Stimulated activated CD4-positive, alpha-beta T cell treated with anti-CD3 and anti-CD28 coated beads, TNF-alpha, amount 100 ng/mL, for 48 hours (primary cell): ENCODE measurements at regions not wholly inside any gene's neighbourhood (a gene's known extent, or its start where the extent isn't known, plus 50 kb on each side); places are given as distances from the start of the nearest gene placed in this dataset.

Experiments used
- DNase-seq, 3 donors: peaks; one replicate each; pipeline ENCODE4 v3.0.0-alpha.2; 2020; ENCODE audit warnings: low read depth in 3 of 3

DNA sequence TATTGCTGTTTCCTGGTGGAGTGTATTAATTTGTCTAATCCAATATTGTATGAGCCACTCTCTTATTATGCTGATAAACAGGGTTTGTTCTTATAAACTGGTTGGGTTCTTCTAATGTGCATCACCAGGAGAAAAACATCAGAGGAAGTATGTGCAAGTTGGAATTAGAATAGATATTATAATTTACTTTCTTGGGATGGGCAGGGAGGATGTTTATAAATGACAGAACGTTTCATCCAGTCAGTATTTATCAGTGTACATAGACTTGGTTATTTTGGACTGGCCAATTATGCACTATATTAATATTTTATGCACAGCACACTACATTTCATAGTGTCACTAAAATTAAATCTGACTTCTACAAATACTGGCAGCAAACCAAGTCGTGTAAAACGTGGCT is 495.8 kb downstream of the PSAT1 start:
- no peak for DNase-seq

DNA sequence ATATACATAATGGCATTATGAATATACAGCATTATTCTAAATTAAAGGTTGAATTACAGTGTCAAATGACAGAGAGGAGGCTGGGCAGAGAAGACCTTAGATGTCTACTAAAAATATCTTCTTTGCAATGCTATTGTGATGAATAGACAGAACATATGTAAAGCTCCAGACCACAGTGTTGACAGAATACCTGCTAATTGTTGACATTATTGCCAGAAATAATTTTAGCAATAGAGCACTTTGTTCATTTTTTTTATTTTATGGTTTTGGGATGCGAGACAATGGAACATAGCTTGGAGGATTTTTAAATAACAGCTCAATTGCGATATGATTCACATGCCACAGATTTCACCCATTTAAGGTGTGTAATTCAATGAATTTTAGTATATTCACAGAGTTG is 508.8 kb downstream of the PSAT1 start:
- no peak for DNase-seq

DNA sequence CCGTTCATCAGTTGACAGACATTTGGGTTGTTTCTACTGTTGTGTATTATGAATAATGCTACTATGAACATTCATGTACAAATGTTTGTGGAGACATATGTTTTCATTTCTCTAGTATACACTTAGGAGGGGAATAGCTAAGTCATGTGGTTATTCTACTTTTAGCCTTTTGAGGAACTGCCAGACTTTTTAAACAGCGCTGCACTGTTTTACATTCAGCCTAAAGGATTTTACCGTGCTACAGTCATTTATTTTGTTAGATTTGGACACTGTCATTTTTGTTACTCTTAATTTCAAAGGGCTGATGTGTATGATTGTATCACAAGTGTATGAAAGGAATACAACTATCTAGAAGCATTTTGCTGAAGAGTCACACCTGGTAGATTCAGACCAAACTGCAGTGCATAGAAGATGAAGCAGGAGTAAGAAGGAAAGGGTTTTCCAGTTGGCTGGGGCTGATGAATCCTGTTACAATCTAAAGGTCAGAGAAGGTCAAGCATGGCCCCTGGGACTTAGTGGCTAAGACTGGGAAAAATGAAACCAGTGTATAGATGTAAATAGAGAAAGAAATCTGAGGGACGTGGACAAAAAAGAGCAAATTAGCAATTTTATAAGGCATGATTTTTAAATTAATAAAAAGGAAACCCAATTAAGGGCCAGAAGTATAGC is 509.7 kb downstream of the PSAT1 start:
- DNase-seq: no peak

DNA sequence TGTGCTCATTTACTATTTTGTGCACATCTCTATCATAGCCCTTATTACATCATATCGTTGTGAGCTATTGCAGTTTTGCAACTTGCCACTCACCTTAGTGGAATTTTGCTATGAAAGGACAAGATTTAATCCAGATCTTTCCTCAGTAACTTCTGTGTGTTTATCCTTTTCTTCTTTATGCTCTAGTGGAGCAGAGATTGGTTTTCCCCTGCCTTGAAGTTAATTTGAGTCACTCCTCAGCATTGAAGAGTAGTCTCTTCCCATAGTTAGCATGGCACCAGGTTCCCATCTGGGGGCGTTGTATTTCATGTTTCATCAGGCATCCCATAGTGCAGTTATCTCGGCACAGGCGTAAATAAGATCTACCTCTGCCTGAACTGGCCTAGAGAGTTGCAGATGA is 510.4 kb downstream of the PSAT1 start:
- DNase-seq: no peak

DNA sequence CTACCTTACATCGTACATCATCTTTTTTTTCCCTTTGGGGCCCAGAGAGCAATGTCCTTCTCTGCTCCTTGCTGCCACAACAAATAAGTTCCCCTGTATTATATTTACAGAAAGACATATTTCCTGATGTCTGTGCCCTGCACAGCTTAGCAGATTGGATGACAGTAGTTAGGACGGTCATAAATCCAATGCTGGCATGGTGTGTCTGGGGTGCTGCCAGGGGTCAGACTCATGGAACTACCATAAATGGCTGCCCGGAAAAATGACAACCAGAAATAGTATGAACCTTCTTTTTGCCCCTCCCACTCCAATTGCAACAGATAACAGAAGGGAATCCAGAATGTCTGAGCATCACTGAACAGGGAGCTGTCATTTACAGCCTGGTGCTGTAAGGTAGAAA is 511.1 kb downstream of the PSAT1 start:
- no peak for DNase-seq

DNA sequence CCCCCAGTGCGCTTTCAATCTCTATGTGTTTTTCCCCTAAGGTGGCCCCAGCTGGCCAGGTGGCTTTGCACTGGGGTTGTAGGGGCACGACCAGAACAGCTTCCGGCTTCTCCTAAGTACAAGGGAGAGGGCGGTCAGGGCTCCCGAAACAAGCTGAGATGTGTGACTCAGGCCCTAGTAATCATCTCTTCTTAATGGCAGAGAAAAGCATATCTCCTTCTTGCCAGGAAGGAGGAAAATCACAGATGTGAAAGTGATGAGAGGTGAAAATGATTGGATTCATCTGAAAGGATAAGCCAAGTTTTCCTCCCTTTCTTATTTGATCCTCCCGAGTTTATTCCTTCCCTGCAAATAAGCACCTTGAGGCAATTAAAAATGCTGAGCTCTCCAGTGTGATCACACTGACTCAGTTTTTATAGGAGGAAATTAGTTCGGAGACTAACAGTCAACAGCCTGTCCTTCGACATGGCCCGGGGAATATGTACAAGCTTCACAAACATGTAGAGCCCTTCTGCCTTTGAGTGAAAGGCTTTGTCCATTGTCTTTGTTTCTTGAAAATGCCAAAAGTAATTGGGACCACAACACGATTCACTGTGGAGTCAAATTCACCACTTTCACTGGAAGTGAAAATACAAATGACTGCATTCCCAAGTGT is 514.8 kb downstream of the PSAT1 start:
- DNase-seq: no peak

DNA sequence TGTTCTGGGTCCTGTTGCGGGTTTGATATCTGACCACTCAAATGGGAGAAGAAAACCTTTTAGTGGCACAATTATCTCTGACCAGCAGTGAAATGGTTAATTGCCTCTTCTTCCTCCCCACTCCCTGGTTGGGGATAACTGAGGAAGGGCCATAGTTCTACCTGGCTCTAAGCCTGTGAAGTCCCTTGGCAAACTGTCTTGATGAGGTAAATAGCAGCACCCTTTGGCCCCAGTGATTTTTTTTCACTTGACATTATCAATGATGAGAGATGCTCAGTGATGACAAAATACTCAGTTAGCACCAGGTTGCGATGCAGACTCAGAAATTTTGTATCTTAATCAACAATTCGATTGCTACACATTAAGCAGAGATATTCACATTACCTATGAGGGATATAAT is 515.7 kb downstream of the PSAT1 start:
- no peak for DNase-seq

DNA sequence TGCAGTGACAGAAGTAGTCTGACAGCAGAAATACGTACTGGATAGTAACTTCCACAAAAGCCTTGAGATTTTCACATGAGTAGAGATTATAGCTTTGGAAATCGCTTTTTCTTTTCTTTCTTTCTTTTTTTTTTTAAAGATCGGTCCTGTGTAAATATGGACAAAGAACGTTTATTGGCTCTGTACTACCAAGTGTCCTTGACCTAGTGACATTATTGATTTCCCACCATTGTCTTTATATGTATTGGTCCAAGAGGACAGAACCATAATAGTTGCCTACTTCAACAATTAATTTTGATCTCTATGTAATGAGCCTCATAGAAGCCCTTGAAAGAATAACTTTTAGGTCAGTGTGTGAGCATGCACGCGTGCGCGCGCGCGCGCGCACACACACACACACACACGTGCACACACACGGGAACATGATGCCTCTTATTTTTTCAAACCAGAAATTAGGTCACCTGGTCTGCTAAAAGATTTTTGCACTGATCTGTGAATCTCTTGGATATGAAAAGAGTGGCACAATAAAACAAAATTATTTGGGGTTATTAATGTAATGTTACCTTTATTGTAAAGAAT is 516.8 kb downstream of the PSAT1 start:
- no peak for DNase-seq

DNA sequence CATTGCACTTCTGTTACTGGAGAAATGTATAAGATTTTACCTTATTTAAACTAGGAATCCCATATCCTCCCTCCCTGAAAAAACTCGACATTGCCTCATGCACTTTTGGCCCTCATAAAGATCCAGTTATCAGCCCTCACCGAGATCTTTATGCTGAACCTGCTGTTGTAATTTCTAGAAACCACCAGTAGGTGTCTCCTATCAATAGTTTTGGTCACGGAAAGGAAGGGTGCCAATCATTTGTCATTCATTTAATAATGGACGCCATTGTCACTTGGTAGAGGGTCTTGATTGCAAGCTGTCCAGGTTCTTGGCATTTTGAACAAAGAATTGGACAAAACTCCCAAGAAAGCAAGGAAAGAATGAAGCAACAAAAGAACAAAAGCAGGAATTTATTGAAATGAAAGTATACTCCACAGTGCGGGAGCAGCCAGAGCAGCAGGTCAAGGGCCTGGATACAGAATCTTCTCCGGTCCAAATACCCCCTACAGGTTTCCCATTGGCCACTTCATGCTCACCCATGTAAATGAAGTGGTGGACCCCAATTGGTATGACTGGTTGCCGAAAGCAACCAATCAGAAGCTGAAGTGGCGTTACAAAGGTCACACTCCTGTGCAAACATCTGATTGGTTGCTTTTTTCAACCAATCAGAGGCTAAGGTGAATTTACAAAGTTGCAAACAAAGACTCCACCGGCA is 524.3 kb downstream of the PSAT1 start:
- no peak for DNase-seq

DNA sequence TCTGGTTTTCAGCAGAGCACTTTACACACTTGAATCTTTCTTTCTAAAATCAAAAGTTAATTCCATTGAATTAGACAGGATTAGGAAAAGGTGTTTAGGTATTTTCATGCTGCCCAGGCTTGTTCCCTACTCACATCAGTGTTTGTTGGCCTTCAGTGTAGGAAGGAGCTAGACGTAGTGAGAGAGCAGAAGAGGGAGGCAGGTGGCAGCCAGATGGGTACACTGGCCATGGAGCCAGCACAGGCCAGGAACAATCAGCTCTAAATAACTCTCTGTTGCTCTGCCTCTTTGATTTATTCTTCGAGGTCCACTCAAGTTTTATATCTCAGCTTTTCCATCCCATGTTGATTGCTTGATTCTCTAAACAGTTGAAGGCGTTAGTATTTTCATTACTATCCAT is 529.6 kb downstream of the PSAT1 start:
- DNase-seq: no peak

DNA sequence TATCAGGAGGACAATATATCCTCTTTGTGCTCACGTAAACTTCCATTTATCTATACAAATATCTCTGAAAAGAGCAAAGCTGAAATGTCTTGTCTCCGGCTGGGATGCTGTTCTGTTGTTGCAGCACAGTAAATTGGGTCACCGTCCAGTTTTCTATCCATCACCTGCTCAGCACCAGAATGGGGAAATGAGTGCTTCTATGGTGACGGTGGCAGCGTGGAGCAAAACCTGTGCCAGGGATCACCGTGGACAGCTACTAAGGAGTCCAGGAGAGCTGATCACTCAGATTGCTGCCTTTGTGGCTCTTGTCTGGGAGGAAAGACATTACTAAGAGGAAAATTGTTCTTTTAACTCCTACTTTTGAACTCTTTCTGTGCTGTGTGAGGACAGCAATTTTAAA is 531.6 kb downstream of the PSAT1 start:
- no peak for DNase-seq

DNA sequence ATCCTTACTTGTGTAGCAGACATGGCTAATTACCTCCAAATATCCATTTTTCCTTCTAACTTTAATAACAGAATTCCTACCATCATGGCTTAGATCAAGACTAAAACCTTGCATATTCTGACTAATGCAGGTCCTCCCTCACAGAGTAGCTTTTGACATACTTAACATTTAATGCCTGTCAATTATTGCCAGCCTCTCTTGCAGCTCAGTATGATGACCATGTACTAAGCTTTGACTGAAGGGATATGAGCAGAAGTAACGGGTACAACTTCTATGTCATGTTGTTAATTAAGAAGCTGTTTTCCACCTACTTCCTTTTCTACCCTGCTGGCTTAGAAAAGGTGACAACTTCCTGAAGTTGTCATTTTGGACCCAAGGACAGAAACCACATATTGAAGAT is 533.4 kb downstream of the PSAT1 start:
- no peak for DNase-seq

DNA sequence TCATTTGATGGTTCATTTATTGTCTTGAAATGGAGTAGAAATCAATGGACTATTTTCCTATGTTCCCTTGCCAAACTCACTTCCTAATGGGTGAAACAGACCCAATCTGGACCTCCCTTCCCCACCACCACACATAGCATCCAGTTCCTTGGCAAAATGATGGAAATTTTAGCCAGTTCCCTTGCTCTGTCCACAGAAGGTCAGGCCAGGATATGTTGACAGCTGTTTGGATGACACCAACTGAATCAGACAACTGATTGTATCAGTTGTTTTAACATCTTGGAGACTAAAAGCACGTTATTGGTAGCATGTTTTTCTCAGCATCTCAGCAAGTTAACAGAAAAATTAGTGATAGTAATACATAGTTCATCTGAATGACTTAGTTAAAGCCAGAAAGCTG is 534.8 kb downstream of the PSAT1 start:
- DNase-seq: no peak

DNA sequence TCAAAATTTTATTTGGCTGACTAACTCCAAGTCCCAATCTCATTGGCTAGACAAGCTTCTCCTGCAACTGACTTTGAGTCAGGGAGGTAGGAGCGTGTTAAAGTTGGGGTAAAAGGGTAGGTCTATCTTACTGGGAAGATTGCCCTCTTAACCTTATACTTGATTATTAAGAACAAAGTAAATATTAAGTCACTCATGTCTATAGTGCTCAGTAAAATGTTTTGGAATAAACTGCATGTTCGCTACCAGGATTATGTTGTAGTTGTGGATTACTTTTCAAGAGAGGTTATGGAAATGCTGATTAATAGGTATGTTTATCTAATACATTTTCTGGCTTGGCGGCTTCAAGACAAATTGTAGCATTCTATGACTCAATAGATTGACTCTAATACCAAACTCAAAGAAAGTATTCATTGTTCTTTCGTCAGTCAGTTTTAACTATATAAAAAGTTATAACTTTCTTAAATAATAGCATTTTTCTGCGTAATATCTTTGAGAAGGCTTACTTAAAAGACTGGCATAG is 539.1 kb downstream of the PSAT1 start:
- no peak for DNase-seq

DNA sequence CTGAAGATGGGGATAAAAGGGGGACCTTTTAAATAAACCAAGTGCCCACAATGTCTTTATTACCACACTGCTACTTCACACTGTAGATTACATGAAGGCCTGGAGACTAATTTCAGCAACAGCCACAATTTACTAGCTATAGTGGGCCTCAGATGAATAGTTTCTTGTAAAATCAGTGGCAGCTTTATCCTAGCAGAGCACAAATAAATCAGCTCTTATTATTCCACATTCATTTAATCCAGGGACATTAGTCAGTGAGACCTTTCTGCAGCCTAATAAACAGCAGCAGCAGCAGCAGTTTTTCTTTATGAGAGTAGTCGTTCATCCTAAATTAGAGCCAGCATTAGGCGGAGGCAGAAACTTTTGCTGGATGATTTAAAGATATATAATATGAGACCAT is 542.3 kb downstream of the PSAT1 start:
- no peak for DNase-seq

DNA sequence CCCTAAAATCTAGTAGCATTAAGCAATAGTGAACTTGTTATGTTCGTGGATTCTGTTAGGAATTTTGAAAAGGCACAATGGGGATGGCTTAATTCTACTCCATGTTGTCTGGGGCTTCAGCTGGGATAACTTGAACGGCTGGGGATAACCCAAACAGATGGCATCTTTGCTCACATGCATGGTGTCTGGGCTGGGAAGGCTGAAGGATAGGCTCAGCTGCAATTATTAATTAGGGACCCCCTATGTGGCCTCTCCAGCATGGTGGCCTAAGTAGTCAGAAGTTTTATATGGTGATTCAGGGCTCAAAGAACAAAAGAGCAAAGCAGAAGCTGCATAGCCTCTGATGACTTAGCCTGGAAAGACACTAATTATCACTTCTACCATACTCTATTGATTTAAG is 551.1 kb downstream of the PSAT1 start:
- DNase-seq: no peak

DNA sequence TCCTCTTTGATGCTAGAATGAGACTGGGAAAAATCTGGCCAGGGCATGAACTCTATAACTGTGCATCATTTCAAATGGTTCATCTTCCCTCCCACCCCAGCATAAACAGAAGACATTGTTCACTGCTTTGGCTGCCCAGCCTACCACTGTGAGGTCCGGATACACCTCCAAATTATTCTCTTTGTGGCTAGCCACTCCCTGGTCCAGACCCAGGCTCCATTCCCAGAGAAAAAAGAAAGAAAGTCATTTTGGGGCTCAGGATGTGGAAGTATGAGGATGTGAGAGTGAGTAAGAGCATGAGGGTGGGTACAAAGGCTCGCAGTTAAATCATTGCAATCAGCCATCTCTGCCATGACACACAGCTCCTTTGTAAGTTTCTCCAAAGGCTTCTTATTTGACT is 559.2 kb downstream of the PSAT1 start:
- no peak for DNase-seq

DNA sequence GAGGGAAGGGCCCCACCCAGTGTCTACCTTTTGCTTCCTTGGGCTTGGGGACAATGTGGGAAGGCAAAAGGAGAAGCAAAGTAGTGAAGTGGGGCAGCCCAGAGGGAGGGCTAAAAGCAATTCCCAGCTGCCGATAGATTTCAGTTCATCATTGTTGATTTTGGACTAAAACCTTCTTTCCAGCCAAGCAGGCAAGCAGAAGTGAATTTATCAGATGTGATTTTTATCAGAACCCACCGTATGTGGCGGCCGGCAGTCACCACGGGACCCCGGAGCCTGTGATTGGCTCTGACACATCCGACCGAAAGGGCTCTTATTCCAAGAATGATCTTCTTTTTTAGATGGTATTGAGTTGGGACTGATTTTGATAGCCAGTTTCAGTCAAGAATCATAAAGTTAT is 559.9 kb downstream of the PSAT1 start:
- DNase-seq: no peak

DNA sequence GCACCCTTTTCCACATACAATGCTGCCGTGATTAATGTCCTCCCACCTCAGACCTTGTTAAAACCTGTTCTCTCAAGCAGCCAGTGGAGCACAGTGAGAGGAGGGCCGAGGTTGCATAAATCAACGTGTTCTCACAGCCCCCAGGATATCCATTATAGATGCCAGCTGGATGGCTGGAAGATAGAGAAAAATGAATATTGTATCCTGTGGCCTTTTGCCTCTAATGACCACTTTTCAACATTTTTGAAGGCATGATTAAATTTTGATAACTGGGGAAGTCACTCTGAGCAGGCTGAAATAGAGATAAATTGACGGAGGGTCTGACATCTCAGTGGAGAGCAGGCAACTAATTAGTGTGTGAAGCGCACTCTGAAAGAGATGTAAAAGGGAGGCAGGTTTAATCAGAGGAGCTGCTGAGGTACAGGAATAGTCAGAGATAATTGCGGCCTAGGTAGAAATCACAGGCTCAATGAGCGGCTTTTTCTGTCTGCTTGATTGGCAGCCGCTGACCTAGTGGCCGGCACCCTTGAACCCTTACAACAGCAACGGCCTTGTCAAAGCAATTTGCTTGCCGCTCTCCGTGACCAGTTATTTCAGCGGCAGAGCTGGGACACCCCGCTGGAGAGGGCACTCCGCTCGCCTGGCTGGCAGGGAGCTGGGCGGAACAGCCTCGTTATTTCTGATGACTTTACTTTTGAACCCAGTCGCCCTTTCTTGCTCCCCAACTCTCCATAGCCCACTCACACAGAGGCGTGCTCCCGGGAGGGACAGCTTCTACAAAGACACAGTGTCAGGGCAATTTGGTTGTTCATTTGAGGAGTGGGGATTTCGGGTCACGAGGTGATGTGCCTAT is 560.7 kb downstream of the PSAT1 start:
- DNase-seq: no peak

DNA sequence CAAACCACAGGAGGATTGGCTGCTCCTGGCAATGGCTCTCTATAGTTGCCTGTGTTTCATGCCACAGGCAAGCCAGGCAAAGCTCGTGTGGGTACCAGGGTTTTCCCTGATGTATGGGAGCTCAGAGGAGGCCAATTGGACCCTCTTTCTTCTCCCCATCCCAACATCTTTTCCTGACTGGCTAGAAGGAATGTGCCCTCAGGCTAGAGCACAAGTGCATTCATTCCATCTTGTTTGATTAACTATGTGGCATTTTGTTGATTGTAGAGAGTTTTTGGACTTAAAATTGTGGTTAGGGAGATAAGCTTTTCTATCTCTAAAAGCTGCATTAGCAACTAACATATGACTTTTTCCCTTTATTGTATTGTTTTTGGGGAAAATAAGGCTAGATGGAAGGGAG is 561.3 kb downstream of the PSAT1 start:
- no peak for DNase-seq

DNA sequence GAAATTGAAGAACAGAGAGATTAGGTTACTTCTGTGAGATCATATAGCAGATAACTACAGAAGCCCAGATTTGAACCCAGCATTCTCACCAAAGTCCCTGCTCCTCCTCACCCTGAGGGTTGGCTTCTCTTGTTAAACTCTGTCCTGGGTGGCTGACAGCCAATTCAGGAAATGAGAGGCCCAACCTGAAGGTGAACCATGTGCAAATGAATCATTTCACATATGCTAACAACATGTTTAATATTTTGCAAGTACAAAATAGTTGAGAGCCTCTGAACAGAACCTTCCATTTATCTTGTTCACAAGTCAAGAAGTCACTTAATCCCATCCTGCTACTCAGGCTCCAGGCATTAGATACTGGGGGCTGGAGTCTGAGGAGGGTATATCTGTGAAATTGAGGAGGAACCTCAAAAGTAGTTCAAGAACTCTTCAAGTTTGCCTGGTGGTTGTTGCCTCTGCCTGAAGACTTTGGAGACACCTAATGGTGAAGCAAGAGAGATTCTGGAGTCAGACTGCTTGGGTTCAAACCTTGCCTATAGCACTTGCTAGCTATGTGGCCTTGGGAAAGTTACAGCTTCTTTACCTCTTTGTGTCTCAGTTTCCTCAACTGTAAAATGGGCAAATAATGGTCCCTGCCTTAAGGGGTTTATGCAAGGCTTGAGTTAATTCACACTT is 564.0 kb downstream of the PSAT1 start:
- DNase-seq: no peak
